Esophagus muscularis mucosa (tissue), 4 donors: ENCODE measurements at regions not wholly inside any gene's neighbourhood (a gene's known extent, or its start where the extent isn't known, plus 50 kb on each side); places are given as distances from the start of the nearest gene placed in this dataset.

Experiments
- CTCF ChIP-seq, 3 experiments: fragments of 200-600 bp in 2 of 3; fragments of 450-650 bp in 1 of 3; sonication (generic) in 2 of 3; IDR thresholded peaks; one replicate each; pipeline ENCODE4 v1.5.1; 2017 to 2019; ENCODE audit warnings: antibody characterized with exemption in 3 of 3, mild to moderate bottlenecking in 2 of 3, moderate library complexity in 1 of 3
- EP300 ChIP-seq: sonication (generic); formaldehyde crosslinking; IDR thresholded peaks from one replicate; pipeline ENCODE4 v1.6.1; 2017; ENCODE audit warnings: antibody characterized with exemption
- POLR2A ChIP-seq: fragments of 450-650 bp; IDR thresholded peaks from one replicate; pipeline ENCODE4 v1.6.1; 2017; ENCODE audit warnings: antibody characterized with exemption, moderate library complexity, mild to moderate bottlenecking, low read depth

DNA sequence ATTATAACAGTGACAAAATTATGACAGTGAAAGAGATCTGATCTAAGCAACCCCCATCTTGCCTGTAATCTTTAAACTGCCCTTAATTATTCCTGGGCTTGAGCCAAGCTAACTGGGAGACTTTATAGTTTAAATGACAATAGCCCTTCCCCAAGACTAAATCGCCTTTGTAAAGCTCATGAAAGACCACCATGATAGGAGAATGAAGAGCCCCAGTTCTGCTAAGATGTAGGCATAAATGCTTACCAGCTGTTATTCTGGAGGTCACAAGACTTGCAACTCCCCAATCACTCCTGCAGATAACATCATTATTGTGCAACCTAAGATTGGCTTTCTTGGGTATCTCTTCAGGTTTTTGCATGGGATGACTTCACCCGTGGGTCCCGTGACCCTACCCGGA is 599.7 kb downstream of the KCNH5 start:
- TF ChIP-seq POLR2A (no peak), EP300 (no peak), CTCF (IDR thresholded peaks at IDR 0.05) (no peak)
